CD4-positive, alpha-beta T cell (primary cell): ENCODE measurements at regions not wholly inside any gene's neighbourhood (a gene's known extent, or its start where the extent isn't known, plus 50 kb on each side); places are given as distances from the start of the nearest gene placed in this dataset.

ENCODE experiments used
- ATAC-seq: fragments of 200-7000 bp; cut with Tn5 transposase; one replicate; pipeline ENCODE4 v1.10.0; 2022; ENCODE audit warnings: mild to moderate bottlenecking; ENCODE audit not compliant: poor library complexity
- CTCF ChIA-PET: fragments of 350-600 bp; sonication (Branson Sonifier 250); formaldehyde crosslinking; loops from one replicate; lab custom pipeline; 2021; ENCODE audit warnings: antibody characterized with exemption, inconsistent platforms; lab: Charles Lee
- POLR2A ChIA-PET: fragments of 350-600 bp; sonication (Branson Sonifier 250); formaldehyde crosslinking; loops from one replicate; lab custom pipeline; 2021; ENCODE audit warnings: antibody characterized with exemption, inconsistent platforms; lab: Charles Lee
- DNase-seq, 14 experiments: peaks; one replicate each; pipeline ENCODE4 v3.0.0-alpha.2; 2013 to 2020; ENCODE audit warnings: mixed read lengths in 2 of 14
- H3K27ac ChIP-seq, 2 donors: one replicate each; pipeline versions ENCODE4 v1.5.1 to v1.7.0; 2013; ENCODE audit warnings: low read length in 2 of 2, low read depth in 1 of 2, mild to moderate bottlenecking in 1 of 2
- H3K27me3 ChIP-seq, 2 experiments: 1 replicate in 1 of 2; 2 replicates in 1 of 2; pipeline versions ENCODE4 v1.6.1 to v1.7.0; 2013; ENCODE audit warnings: low read length in 2 of 2, control low read depth in 1 of 2, mild to moderate bottlenecking in 1 of 2, moderate library complexity in 1 of 2; ENCODE audit not compliant: insufficient read depth in 2 of 2, control insufficient read depth in 1 of 2
- H3K36me3 ChIP-seq: one replicate; pipeline ENCODE4 v1.6.1; 2013; ENCODE audit warnings: low read length, control low read depth; ENCODE audit not compliant: insufficient read depth
- H3K4me1 ChIP-seq: one replicate; pipeline ENCODE4 v1.6.1; 2013; ENCODE audit warnings: low read length, control low read depth; ENCODE audit not compliant: insufficient read depth
- H3K4me3 ChIP-seq: one replicate; pipeline ENCODE4 v1.5.1; 2013; ENCODE audit warnings: mild to moderate bottlenecking, low read length, moderate library complexity
- H3K9me3 ChIP-seq, 2 experiments: 1 replicate in 1 of 2; 2 replicates in 1 of 2; pipeline versions ENCODE4 v1.6.1 to v1.7.0; 2013; ENCODE audit warnings: low read length in 2 of 2, mild to moderate bottlenecking in 2 of 2, control low read depth in 1 of 2, moderate library complexity in 1 of 2; ENCODE audit not compliant: control insufficient read depth in 1 of 2, insufficient read depth in 1 of 2
- H3K27ac Mint-ChIP-seq: one replicate; pipeline ENCODE4 v1.8.0; 2020; ENCODE audit warnings: mixed read lengths
- H3K27me3 Mint-ChIP-seq: one replicate; pipeline ENCODE4 v1.8.0; 2021; ENCODE audit warnings: mixed read lengths
- H3K36me3 Mint-ChIP-seq: one replicate; pipeline ENCODE4 v1.8.0; 2021; ENCODE audit warnings: low read depth, mixed read lengths
- H3K4me1 Mint-ChIP-seq: one replicate; pipeline ENCODE4 v1.8.0; 2021; ENCODE audit warnings: low read depth, mixed read lengths
- H3K4me3 Mint-ChIP-seq: one replicate; pipeline ENCODE4 v1.8.0; 2020; ENCODE audit warnings: mild to moderate bottlenecking, mixed read lengths
- H3K9me3 Mint-ChIP-seq: one replicate; pipeline ENCODE4 v1.8.0; 2020; ENCODE audit warnings: mixed read lengths
- intact Hi-C, 2 experiments: fragments of 100-400 bp; cut with DNase I in 1 of 2; cut with micrococcal nuclease in 1 of 2; formaldehyde crosslinking; loops; one replicate each; pipeline versions ENCODE4 v1.15.1 to v1.9.0; 2023 to 2025; cut with DNase I, micrococcal nuclease
- TF ChIP-seq, protein P1 (sequence below): fragments of 200-600 bp; IDR thresholded peaks from one replicate; pipeline ENCODE4 v1.8.0; 2022; ENCODE audit warnings: antibody characterized with exemption, mild to moderate bottlenecking

DNA sequence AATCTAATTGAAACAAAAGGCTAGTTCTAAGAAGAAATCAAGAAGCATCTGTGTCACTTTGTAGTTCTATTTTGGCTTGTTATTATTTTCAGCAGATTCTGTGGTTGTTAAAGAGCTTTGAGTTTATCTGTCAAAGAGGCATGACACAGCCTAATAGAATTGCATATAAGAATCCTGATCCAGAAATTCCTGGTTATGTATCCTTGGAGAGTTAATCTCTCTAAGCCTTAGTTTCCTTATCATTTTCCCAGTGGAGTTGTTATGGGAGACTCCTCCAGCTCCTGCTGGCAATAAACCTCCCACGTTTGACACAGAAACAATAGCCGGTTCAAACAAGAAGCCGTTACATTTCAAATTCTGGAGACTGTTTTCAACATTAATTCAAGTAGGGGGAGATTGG is 288.3 kb downstream of the SDHAF3 start:
- H3K36me3 ChIP-seq = no peaks in the 10 kb centered on the region
- CTCF ChIA-PET = no interaction called here
- no peaks in the 10 kb centered on the region for H3K36me3 Mint-ChIP-seq
- H3K4me3 ChIP-seq = no peak overlapping the region
- no peak for DNase-seq
- no peak for ATAC-seq
- H3K4me1 ChIP-seq = no peaks in the 10 kb centered on the region
- TF ChIP-seq, protein P1, sequence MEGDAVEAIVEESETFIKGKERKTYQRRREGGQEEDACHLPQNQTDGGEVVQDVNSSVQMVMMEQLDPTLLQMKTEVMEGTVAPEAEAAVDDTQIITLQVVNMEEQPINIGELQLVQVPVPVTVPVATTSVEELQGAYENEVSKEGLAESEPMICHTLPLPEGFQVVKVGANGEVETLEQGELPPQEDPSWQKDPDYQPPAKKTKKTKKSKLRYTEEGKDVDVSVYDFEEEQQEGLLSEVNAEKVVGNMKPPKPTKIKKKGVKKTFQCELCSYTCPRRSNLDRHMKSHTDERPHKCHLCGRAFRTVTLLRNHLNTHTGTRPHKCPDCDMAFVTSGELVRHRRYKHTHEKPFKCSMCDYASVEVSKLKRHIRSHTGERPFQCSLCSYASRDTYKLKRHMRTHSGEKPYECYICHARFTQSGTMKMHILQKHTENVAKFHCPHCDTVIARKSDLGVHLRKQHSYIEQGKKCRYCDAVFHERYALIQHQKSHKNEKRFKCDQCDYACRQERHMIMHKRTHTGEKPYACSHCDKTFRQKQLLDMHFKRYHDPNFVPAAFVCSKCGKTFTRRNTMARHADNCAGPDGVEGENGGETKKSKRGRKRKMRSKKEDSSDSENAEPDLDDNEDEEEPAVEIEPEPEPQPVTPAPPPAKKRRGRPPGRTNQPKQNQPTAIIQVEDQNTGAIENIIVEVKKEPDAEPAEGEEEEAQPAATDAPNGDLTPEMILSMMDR = no peak
- H3K9me3 ChIP-seq = no peaks in the 10 kb centered on the region
- intact Hi-C loops = no loop called here
- H3K27ac Mint-ChIP-seq = no peak overlapping the region
- H3K4me1 Mint-ChIP-seq = no peaks in the 10 kb centered on the region
- H3K27me3 Mint-ChIP-seq = peaks cover 4% of the 10 kb centered on the region
- no peak overlapping the region for H3K27ac ChIP-seq
- no peak overlapping the region for H3K4me3 Mint-ChIP-seq
- H3K9me3 Mint-ChIP-seq = no peaks in the 10 kb centered on the region
- POLR2A ChIA-PET = no interaction called here
- no peaks in the 10 kb centered on the region for H3K27me3 ChIP-seq

DNA sequence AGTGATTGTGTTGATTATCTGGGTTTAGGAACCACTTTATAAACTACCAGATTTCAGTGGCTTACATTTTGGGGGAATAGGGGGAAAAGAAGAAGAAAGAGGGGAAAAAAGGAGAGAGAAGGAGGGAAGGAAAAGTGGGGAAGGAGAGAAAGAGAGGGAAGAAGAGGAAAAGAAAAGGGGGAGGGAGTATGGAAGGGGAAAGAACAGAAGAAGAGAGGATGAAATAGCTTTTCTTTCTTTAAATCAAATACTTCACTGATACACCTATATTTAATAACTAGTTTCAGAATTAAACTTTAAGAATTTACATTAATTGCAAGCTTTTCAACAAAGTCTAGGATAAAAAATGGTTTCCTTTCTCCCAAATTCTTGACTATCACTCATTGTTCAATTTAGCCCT is 289.6 kb downstream of the SDHAF3 start:
- Mint-ChIP-seq H3K27ac (no peak overlapping the region), H3K4me1 (no peaks in the 10 kb centered on the region), H3K27me3 (peaks cover 4% of the 10 kb centered on the region), H3K9me3 (no peaks in the 10 kb centered on the region), H3K36me3 (no peaks in the 10 kb centered on the region), H3K4me3 (no peak overlapping the region)
- ATAC-seq (no peak), DNase-seq (no peak)
- POLR2A ChIA-PET = no interaction called here
- Histone ChIP-seq H3K9me3 (no peaks in the 10 kb centered on the region), H3K27me3 (no peaks in the 10 kb centered on the region), H3K4me1 (no peaks in the 10 kb centered on the region), H3K27ac (no peak overlapping the region), H3K4me3 (no peak overlapping the region), H3K36me3 (no peaks in the 10 kb centered on the region)
- intact Hi-C loops = no loop called here
- TF ChIP-seq, protein P1 = no peak
- CTCF ChIA-PET = no interaction called here

DNA sequence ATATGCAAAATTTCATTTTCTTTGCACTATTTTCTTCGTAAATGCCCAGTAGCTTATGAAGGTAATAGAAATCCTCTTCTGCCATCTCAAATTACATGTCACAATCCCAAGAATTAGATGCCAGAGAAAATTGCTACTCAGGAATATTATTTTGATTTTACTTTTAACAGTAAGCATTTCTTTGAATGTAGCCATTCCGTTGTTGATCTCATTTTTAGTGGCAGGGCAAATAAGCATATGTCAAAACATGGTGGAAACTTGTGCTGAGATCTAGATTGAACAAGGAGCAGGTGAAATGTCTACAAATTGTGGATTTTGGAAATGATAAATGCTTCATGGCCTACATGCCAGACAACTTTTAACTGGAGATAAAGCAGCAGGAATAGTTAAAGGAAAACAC is 291.8 kb downstream of the SDHAF3 start:
- Mint-ChIP-seq H3K4me1 (no peaks in the 10 kb centered on the region), H3K36me3 (no peaks in the 10 kb centered on the region), H3K27ac (no peak overlapping the region), H3K27me3 (no peaks in the 10 kb centered on the region), H3K9me3 (no peaks in the 10 kb centered on the region), H3K4me3 (no peak overlapping the region)
- Histone ChIP-seq H3K27ac (no peak overlapping the region), H3K27me3 (no peaks in the 10 kb centered on the region), H3K36me3 (no peaks in the 10 kb centered on the region), H3K9me3 (no peaks in the 10 kb centered on the region), H3K4me1 (no peaks in the 10 kb centered on the region), H3K4me3 (no peak overlapping the region)
- intact Hi-C loops = no loop called here
- ChIA-PET CTCF (no interaction called here), POLR2A (no interaction called here)
- TF ChIP-seq, protein P1 = no peak
- DNase-seq = no peak
- no peak for ATAC-seq
